HG02852 (cell line): ENCODE measurements at regions not wholly inside any gene's neighbourhood (a gene's known extent, or its start where the extent isn't known, plus 50 kb on each side); places are given as distances from the start of the nearest gene placed in this dataset.
"Not testable (repeated sequence)": the region's sequence is repeated elsewhere in the genome, so short reads cannot be mapped to it uniquely, and the experiment has no call there.

ENCODE experiments used
- ATAC-seq: cut with Tn5 transposase; IDR thresholded peaks from one replicate; pipeline ENCODE4 v1.9.1; 2021; ENCODE audit warnings: mild to moderate bottlenecking, moderate library complexity; ENCODE audit not compliant: unreplicated experiment

GRCh38 chrX:106493210-106493816 is 118.5 kb upstream of the RADX start:
- not testable (repeated sequence) for ATAC-seq

GRCh38 chrX:106499473-106499872 is 112.3 kb upstream of the RADX start:
- ATAC-seq: no peak

- no peak for ATAC-seq
Observed at GRCh38 chrX:106510713-106511403, 100.9 kb upstream of the RADX start.
